NCI-H774 (cell line): ENCODE measurements at regions not wholly inside any gene's neighbourhood (a gene's known extent, or its start where the extent isn't known, plus 50 kb on each side); places are given as distances from the start of the nearest gene placed in this dataset.
A peak's percentile ranks its signal among the peaks of the same experiment; 100 is the strongest.

Source experiments
- DNase-seq: peaks from one replicate; lab custom pipeline; 2025; lab: John Stamatoyannopoulos, UW

DNA sequence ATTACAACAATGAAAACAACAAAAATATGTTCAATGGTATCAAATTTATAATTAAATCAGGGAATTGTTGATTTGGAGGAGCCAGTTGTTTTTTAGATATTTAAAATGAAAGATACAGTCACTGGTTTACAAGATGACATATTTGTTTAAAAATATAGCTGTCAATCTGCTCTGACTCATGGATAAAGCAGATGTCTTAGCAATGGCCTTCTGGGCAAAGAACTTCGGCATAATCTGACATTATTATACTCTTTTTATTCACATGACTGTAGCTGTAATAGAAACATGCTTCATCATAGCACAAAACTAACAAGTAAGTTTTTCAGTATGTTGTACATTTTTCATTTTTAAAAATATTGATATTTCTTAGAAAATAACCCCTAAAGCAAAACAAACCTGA is 267.4 kb downstream of the CENPW start:
- no peak for DNase-seq

DNA sequence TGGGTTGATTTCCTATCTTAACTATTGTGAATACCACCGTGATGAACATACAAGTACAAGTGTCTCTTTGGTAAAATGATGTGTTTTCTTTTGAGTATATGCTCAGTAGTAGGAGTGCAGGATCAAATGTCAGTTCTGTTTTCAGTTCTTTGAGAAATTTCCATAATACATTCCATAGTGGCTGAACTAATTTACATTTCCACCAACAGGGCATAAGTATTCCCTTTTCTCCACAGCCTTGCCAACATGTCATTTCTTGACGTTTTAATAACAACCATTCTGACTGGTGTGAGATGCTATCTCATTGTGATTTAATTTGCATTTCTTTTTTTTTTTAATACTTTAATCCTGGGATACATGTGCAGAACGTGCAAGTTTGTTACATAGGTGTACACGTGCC is 268.8 kb downstream of the CENPW start:
- no peak for DNase-seq

DNA sequence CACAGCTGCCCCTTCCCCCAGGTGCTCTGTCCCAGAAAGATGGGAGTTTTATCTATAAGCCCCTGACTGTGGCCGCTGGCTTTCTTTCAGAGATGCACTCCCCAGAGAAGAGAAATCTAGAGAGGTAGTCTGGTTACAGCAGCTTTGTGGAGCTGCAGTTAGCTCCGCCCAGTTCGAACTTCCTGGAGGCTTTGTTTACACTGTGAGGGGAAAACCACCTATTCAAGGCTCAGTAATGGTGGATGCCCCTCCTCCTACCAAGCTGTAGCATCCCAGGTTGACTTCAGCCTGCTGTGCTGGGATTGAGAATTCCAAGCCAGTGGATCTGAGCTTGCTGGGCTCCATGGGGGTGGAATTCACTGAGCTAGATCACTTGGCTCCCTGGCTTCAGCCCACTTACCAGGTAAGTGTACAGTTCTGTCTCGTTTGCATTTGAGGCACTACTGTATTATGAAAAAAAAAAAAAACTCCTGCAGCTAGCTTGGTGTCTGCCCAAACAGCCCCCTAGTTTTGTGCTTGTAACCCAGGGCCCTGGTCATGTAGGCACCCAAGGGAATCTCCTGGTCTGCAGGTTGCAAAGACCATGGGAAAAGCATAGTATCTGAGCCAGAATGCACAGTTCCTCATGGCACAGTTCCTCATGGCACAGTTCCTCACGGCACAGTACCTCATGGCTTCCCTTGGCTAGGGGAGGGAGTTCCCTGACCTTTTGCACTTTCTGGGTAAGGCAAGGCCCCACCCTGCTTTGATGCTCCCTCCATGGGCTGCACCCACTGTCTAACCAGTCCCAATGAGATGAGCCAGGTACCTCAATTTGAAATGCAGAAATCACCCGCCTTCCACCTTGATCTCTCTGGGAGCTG is 275.0 kb downstream of the CENPW start:
- DNase-seq: no peak

DNA sequence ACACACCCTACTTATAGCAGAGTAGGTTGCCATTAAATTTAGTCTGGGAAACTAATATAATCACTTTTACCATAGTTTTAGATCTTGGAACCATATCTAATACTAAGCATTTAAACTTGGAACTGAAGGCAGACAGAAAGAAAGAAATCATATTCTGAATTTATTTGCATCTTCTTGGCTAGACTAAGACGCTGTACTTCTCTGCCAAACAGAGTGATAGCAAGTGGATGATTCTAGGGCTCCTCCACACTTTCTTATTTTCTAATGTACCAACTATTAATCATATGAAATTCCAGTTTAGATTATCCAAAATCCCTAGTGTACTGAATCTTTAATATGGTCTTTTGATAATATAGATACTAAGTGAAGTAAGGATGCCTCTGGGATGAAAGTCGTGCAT is 277.0 kb downstream of the CENPW start:
- DNase-seq: no peak

DNA sequence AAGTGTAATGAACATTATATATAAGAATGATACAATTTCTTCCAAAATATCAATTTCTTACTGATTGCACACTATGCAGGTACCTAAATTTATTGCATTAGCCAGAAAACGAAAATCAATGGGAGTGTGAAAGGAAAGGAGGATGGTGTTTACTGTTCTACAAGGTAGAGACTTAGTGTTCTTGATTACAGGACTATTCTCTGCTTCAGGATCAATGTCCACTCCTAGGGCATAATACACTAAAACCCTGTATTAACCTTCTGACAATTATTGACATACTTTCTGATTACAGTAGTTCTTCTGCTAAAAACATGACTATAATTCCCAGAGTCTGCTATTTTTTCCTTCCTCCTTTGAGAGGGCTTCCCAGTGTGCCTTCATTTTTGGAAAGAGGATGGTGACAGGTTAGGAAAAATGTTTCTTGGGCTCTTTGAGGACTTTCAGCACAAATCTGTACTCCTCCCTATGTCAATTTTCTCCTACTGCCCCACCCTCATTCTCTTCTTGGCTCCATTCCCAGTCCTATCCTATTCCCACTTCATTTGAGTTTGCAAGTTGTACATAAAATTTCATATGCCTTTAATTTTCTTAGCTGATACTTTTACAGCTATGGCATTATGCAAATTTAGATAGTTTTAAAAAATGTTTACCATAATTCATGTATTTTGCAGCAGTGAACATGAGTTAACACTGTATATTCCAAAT is 278.9 kb downstream of the CENPW start:
- no peak for DNase-seq

DNA sequence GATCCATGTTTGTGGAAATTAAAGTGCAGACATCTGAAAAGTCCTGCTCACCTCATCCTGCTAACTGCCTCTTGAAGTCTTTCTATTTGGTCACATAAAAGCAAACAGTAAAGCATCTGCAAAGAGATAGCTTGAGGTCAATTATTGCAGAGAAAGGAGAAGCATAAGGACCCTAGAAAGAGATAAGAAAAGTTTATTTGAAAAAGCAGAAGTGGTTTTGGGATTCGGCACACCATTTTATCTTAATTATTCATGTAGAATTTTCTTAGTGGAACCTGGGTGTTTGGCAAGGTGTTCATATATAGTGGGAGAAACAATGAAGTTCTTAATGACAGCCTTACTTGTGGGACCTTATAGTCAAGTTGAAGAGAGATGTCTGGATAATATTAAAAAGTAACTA is 280.8 kb downstream of the CENPW start:
- no peak for DNase-seq

DNA sequence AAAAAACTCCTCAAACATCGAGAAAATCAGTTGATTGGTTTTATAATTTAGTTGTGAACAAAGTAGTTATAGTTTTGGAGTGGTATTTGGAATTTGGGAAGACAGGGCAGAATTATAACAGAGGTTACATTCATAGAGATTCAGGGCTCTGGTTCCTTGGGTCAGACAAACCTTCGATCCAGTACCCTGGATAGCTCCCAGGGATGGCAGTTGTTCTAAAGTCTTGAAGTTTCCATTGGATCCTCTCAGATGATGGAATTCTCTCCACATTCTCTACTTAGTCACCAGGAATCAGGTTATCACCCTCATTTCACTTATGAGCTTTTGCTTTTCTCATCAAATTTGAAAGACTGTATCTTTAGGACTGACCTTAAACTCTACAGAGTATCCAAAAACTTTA is 285.1 kb downstream of the CENPW start:
- no peak for DNase-seq

DNA sequence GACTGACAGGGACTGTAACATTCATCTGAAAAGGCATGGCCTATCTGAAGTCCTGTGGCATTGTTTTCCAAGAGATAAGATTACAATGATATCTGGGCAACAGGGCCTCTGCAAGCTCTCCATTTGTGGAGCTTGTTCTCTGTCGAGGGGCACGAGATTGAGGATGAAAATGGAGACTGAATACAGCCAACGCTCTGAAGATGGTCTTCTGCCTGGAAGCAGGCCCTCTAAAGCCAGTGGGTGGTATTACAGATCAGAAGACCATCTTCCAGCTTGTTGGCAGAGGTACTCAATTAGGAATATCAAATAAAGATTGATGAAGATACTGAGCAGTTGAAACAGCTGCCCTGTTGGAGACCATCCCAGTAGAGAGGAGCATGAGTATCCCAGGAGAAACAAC is 288.2 kb downstream of the CENPW start:
- no peak for DNase-seq

DNA sequence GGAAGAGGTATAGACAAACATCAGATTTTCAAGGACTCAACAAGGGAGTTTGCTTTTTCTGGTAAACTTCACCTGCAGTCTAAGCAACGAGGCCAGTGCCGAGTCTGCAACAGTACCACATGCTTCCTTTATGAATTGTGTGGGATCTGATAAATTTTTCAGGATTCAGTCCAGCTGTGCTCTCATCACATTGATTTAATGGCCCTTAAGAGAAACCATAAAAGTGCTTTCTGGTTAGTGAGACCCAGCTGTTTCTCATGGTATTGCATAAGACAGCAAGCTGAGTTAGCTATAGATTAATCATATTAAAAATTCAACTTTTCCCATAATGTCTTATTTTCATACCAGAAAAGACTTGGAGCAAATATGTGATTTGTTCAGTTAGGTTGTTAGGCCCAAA is 291.4 kb downstream of the CENPW start:
- no peak for DNase-seq

DNA sequence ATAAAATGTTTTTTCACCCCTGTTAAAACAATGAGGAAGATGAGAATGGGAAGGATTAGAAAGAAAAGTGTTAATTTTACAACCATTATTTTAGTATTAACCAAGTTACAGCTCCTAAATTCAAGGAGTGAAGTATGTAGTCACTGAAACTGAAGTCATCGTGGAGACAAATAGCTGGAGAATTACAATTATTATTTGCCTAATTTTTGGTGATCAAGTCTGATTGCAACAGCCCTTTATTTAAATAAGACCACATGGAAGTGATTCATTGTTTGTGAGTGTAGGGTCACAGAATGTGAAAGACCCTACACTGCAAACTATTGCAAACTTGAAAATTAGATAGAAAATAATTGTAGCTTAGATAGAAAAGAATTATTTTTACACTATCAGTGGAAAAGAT is 292.4 kb downstream of the CENPW start:
- no peak for DNase-seq

DNA sequence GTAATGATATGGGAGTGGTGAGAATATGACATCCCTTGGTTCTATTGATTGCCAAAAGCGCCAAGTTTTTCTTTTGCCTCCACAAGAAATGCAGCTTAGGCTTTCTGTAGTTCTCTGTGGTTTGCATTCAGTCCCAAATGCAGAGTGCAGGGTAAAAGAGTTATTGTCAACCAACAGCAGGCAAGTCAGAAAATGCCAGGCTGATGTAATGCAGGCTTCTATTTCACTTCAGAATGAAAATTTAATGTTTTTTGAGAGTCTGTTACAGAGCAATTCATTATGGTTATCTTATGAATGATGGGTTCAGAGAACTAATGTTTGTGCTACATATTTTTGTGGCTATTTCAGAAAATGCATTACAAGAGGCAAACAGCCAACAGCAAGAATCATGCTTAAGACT is 293.5 kb downstream of the CENPW start:
- no peak for DNase-seq

DNA sequence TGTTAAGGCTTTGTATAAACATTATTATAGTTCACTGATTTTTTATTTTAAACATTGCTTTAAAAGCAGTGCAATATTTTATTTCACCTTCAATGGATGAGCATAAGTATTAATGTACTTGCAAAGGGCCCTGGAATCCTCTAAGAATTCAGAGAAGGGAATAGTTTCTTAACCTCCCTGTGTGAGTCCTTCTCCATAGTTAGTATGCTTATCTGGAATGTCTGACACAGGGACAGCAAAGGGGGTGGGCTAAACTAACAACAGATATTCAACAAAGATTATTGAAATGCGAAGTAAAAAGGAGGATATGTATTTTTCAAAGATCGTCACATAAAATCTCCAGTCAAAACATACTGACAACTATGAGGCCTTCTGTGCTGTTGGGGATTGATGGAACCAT is 300.4 kb downstream of the CENPW start:
- no peak for DNase-seq

DNA sequence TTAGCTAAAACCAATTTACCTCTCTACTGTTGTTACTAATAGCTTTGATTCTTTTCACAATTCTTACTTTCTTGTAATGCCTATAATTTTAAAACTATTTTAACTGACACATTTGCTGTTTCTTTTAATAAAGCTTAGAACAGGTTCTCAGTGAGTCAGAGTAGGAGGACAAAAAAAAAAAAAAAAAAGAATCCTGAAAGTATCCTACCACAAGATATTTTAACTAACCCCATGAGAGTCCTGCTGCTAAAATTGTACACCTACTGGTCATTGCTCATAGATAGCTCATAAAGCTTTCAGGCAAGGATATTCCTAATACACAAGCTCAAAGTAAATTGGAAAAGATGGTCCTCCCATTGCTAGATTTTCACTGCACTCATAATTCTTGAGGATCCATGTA is 301.0 kb downstream of the CENPW start:
- no peak for DNase-seq

DNA sequence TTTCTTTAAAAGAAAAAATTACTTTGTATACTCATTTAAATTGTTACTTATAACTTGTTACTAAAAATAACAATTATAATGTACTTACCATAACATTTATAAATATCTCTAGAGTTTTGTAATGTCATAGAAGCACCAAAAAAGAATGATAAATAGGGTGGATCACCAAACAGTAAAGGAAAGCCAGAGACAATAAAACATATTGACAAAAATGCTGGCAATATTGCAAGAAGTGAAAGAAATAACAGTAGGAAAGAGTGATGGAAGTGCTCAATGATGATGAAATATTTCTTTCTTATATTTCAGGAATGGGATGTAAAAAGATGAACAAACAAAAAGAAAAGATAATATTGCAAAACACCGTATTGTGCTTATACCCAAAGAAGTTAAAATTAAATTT is 301.7 kb downstream of the CENPW start:
- DNase-seq: no peak

DNA sequence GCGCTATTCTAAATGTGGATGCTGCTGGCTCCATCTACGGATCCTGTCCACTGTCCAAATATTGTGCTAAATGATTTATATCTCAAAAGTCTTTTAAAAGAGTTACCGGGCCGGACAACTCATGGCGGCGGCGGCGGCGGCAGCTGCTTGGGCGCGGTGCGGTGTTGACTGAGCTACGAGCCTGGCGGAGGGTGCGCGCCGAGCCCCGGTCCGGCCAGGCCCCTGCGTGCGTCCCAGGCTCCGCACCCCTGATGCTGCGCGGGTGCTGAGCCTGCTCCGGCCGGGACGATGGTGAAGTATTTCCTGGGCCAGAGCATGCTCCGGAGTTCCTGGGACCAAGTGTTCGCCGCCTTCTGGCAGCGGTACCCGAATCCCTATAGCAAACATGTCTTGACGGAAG is 303.4 kb downstream of the CENPW start:
- DNase-seq: no peak

DNA sequence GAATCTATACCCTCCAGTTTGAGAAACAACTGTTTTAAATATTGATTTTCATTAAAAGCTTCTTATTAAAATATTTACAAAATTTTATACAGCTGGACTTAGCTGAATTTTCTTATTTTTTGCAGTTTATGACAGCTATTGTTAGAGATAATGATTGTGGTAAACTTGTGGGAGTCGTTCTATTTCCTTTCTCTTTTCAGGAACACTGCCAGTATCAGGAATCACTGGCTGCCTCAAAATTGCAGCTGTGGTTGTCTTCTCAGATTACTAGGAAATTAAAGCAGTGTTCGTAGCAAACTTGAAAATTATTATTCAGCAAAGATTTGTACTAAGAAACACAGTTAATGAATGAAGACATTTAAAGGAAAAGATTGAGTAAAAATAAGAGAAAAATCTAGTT is 311.0 kb downstream of the CENPW start:
- DNase-seq: no peak

DNA sequence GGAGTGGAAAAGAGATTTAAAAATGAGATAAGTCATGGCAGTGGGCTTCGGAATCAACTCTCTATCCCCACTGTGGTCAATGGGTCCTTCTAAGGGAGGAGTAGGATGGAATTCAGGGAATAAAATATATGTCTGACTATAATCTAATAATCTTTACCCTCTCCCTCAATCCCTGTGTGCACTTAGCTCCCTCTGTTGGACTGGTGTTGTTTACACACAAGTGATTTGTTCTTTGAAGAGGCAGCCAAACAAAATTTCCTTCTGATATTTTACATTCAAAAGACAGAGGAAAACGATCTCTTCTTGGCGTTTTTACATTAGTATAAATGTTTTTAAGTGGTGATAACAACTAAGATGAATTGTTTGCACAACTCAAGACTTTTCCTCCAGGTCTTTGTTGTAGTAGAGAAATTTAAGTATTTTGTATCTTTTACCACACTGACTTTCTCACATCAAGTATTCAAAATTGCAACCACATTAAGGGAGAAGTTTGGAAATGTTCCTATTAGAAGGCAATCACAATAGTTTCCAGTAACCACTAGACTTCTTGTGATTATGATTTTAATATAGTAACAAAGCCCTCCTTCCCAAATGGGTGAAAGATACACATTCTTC is 317.8 kb downstream of the CENPW start:
- DNase-seq: peak; percentile 7

DNA sequence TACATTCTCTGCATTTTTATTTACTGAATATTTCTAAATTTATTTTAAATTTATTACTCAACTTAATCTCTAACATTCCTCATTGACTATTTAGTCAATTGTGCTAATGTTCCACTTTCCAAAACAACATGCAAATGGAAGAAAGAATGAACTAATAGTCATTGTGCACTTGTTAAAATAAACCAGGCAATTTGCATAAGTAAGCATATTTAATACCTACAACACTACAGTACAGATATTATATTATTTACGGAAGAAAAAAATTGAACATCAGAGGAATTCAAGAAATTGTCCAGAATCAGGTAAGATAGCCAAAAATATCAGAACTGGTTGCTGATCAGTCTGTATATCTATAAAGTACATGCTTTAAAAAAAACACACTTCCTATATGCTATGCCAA is 320.5 kb downstream of the CENPW start:
- DNase-seq: no peak

DNA sequence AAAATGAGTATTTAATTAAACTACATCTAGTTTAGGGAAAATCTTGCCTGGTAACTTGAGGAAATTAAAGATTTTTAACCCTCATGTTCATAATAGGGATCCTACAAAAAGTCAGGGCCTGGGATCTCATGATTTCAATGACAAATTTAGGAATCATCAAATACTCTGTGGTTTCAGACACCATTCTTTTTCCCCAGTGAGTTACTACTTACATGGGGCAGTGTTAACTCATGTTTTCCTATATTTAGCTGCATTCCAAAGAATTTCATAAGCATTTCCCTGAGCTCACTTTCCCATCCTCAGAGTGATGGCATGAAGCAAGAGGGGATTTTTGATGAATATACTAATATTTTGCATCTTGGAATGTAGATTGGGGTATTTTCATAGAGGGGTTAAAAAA is 321.7 kb downstream of the CENPW start:
- no peak for DNase-seq

DNA sequence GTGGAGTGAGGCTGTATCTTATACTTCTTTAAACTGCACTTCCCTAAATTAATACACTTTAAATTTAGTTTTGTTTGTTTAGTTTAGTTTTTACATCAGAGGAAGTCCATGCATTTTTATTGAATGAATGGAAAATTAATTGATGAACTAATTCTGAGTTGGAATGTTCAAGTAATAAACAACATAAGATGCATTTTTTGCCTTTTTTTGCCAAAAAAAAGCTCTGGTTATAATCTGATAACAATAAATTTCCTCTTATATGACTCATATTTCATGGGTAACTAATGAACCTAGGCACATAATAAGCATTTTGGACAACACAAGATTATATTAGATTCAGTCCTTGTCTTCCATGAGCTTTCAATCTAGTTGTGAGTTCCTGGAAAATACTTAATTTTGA is 323.1 kb downstream of the CENPW start:
- no peak for DNase-seq

DNA sequence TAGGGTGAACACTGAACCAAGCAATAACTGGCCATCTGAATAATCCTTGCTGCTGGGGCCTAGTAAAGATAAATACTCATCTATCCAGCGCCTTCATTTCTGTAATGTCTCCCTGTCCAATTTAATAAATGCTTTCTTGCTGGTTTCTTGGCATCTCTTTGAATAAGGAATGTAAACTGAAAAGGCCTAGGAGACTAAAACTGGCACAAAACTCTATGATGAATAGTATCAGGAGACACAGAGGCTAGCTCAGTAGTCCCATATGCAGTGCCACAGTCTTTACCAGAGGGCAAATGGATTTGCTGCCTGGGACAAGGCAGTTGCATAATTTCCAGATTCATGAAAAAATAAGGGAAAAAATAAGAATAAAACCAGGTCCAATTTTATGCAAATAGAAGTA is 324.4 kb downstream of the CENPW start:
- DNase-seq: no peak

DNA sequence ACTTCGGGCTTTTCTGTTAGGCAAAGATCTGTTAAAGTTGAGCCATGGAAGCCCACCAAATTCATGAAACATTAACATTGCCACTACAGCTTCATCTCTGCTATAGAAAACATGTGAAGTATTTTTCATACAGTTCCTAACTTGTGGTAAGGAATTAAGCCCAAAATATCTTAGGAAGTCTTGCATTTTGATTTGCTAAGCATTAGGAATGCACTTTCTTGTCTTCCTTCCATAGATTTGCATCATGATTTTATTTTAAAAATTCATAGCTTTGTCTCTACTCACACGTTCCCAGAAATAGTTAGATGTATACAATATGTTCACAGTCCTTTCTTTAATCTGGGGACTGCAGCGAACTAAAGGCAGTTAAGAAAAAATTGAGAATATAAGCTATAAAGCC is 325.6 kb downstream of the CENPW start:
- DNase-seq: no peak

DNA sequence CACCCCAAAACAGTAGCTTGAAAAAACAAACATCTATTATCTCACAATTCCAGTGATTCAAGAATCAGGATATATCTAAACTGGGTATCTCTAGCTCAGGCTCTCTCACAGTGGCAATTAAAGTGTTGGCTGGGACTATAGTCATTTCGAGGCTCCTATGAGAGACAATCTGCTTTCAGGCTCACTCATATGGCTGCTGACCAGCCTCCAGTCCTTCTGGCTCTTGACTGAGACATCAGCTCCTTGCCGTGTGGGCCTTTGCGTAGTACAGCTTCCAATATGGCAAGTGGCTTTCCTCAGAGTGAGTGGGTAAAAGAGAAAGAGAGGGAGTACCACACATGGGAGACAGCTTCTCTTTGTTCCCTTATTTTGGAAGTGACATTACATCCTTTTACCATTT is 327.2 kb downstream of the CENPW start:
- no peak for DNase-seq
